Body of pancreas (tissue), 4 donors: ENCODE measurements at regions not wholly inside any gene's neighbourhood (a gene's known extent, or its start where the extent isn't known, plus 50 kb on each side); places are given as distances from the start of the nearest gene placed in this dataset.

ENCODE experiments used
- CTCF ChIP-seq, 7 experiments: fragments of 450-650 bp in 4 of 7; fragments of 200-600 bp in 3 of 7; sonication (generic) in 3 of 7; IDR thresholded peaks; one replicate each; pipeline ENCODE4 v1.5.1; 2016 to 2019; ENCODE audit warnings: antibody characterized with exemption in 7 of 7
- POLR2A ChIP-seq, 3 donors: fragments of 450-650 bp; IDR thresholded peaks; one replicate each; pipeline ENCODE4 v1.6.1; 2016; ENCODE audit warnings: antibody characterized with exemption in 3 of 3, mild to moderate bottlenecking in 2 of 3

GRCh38 chr17:14797021-14797420 lies 468.1 kb downstream of the PMP22 start:
- TF ChIP-seq CTCF (IDR thresholded peaks at IDR 0.05) (no peak), POLR2A (IDR thresholded peaks at IDR 0.05) (no peak)
